GM10266 (cell line): ENCODE measurements at regions not wholly inside any gene's neighbourhood (a gene's known extent, or its start where the extent isn't known, plus 50 kb on each side); places are given as distances from the start of the nearest gene placed in this dataset.

Source experiments
- DNase-seq: peaks from one replicate; pipeline ENCODE4 v3.0.0; 2012; ENCODE audit errors: extremely low spot score
- CTCF ChIP-seq: IDR thresholded peaks from 2 replicates; pipeline ENCODE4 v1.5.1; 2012; ENCODE audit warnings: mild to moderate bottlenecking, low read depth; ENCODE audit not compliant: control insufficient read depth, insufficient read depth; ENCODE audit errors: missing control alignments

DNA sequence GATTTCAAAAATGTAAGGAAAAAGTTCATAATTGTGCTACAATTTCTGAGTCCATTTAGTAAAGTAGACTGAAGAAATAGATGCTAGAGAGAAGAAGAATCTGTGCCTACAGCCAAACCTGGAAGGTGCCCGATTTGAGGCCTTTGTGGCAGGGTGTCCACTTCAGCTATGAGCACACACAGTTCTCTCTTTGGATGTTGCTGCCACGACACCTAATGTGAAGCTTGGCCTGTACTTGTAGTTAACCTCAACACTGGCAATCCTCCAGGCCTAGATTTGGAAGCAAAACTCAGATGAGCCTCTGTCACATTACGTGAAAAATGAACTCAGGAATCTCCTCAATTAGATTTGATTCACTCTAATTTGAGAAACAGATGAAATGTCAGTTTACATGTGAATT lies 90.1 kb upstream of the LRP1B start:
- DNase-seq: no peak
- no peak for TF ChIP-seq CTCF

DNA sequence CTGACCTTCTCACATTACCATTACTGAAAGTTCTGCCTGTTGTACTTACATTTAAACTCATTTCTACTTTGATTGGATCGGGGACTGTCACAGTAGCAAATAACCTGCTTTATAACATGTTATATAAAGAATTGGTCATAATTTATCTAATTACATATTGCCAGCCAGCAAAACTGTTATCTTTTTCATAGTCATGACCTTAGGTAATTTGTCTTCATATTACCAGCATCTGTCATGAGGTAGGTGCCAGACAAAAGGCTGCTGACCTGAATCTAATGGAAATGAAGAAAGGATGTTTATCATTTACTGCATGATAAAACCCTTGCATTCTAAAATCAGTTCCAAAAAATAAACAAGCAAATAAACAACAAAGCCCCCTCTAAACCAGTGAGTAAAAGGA lies 89.4 kb upstream of the LRP1B start:
- TF ChIP-seq CTCF: no peak
- DNase-seq: no peak

DNA sequence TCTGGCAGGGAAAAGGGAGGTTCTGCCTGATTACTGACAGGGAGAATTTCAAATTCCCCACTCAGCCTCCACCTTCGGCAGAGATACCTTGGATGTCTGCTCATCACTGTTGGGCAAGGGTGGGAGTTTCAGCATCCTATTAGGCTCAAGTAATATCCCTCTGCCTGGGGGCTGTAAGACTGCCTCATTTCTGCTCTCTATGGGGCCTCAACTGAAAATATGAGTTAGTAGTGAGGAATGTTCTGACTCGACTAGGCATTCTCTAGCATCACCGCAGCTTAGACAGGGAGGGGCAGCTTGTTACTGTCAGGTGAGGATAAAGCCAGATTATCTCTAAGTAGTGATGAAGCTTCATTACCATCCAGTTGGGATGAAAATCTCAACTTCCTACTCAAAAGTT lies 87.7 kb upstream of the LRP1B start:
- TF ChIP-seq CTCF: no peak
- DNase-seq: no peak

GRCh38 chr2:142217804-142218203 lies 87.0 kb upstream of the LRP1B start:
- DNase-seq: no peak
- no peak for TF ChIP-seq CTCF

GRCh38 chr2:142200062-142200461 lies 69.2 kb upstream of the LRP1B start:
- DNase-seq: no peak
- TF ChIP-seq CTCF: no peak

GRCh38 chr2:142199073-142199472 lies 68.3 kb upstream of the LRP1B start:
- no peak for DNase-seq
- no peak for TF ChIP-seq CTCF

- no peak for TF ChIP-seq CTCF
- DNase-seq: no peak
Observed at GRCh38 chr2:142190805-142191204, 60.0 kb upstream of the LRP1B start.
